HG03097 (cell line): ENCODE measurements at regions not wholly inside any gene's neighbourhood (a gene's known extent, or its start where the extent isn't known, plus 50 kb on each side); places are given as distances from the start of the nearest gene placed in this dataset.

Experiments
- ATAC-seq: cut with Tn5 transposase; IDR thresholded peaks from one replicate; pipeline ENCODE4 v1.9.1; 2021; ENCODE audit not compliant: unreplicated experiment, low FRiP score

- no peak for ATAC-seq
These were observed 504.9 kb downstream of the NR2F1-AS1 start for GRCh38 chr5:93076096-93076495.

GRCh38 chr5:93073547-93073946, 507.5 kb downstream of the NR2F1-AS1 start:
- no peak for ATAC-seq

GRCh38 chr5:93072831-93073459, 508.1 kb downstream of the NR2F1-AS1 start:
- ATAC-seq = no peak

DNA sequence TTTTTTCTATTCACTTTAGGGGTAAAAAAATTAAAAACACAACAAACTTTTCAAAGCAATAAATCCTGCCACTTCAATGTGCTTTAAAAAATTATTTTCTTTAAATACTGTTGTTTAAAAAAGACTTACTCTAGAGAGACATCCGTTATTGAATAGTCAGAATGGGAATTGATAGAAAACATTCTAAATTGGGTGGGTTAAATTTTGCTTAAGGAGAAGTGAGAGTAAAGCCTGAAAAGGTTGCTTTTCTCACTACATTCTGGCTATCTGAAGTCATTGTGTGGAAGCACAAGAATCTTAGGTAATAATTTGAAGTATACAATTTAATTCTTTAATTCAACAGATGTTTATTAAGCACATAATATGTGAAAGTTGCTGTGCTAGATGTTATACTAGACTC, 509.3 kb downstream of the NR2F1-AS1 start:
- ATAC-seq = no peak

DNA sequence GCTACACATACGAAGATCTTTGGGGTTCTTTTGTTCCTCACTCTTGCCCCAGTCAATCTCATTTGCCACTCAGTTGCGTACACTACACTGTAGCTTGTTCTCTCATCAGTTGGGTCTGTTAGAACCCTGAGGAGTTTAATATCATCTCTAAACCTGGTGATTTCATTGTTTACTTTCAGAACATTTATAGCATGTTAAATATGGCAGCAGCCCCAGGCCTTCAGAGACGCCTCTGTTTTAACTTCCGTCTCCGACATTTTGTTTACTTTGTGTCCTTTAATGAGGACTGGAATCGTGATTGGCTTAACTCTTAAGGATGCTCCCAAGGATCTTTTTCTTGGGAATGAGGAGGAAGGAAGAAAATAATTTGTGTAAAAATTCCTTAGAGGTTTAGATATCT, 510.1 kb downstream of the NR2F1-AS1 start:
- no peak for ATAC-seq

DNA sequence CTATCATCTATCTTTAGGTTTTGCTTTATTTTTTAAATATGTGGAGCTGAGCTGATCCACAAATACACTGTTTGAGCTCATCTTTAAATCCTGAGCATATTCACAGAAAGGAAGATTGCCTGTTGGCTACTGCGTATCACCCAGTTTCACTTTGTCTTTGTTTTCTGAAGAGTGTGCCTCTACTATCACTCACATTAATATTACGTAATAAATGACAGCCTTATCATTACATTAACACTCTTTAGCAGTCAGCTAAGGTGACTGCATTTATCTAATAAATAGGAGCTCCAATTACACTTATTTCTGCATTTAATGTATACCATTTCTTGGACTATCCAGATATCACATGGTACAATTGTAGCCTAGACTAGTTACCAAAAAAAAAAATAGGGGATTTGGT, 511.7 kb downstream of the NR2F1-AS1 start:
- ATAC-seq = no peak

DNA sequence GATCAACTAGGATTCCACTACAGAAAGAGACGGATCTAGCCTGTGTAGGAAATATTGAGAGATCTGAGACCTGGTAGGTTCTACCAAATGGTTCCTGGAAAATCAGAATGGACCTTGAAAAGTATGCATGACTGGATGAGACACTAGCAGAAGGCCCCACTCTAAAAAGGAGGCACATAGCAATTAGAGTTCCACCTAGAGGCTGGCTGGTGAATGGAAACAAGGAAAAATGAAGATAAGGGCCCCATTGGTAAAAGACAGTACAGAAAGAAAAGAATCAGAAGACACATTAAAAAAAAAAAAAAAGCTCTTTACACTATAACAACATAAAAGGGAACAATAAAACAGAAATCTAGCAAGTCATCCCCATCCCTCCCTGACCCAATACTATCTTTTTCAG, 518.5 kb downstream of the NR2F1-AS1 start:
- ATAC-seq = no peak

DNA sequence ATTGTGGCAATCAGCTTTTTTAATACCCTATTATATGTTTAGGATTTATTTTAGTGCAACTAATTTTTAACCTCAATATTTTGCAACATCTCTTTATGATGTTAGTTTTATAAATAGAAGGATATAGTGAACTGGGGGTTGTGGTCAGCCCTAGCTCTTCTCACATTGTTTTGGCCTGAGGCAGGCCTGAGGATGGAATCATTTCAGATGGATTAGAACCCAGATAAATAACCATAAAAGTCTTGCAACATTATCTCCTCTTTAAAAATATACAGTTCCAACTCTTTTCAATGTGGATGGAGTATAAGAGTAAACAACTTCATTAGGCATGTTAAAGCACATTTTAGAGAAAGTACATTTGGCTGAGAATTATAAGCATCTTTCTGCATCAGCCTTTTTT, 522.7 kb downstream of the NR2F1-AS1 start:
- no peak for ATAC-seq

DNA sequence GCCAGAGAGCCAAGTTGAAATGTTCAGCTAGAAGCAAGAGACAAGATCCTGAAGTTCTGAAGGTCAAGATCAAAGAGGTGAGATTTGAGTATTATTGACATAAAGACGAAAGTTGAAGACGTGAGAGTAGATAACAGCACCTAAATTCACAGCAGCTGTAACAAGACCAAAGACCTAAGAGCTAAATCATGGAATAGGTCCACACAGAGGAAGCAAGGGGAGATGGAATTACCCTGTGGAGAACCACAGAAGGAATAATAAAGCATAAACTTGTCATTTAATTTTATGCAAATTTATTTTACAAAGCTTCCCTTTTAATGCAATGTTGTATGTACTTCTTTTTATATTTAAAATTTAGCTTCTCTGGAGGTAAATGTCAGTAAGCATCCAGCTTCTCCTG, 523.7 kb downstream of the NR2F1-AS1 start:
- no peak for ATAC-seq

DNA sequence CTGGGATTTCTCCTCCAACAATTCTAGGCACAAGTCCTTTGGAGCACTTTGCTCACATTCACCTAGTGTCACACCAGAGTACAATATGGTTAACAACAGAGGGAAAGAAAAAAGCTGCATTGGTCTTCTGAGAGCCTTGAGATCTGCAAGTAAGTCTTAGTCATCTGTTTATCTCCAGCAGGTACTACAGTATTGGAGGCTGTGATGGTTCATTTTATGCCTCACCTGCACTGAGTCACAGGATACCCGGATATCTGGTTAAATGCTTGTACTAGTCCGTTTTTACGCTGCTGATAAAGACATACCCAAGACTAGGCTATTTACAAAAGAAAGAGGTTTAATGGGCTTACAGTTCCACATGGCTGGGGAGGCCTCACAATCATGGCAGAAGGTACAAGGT, 525.0 kb downstream of the NR2F1-AS1 start:
- no peak for ATAC-seq

- ATAC-seq = no peak
These were observed 525.5 kb downstream of the NR2F1-AS1 start for GRCh38 chr5:93055561-93055960.

DNA sequence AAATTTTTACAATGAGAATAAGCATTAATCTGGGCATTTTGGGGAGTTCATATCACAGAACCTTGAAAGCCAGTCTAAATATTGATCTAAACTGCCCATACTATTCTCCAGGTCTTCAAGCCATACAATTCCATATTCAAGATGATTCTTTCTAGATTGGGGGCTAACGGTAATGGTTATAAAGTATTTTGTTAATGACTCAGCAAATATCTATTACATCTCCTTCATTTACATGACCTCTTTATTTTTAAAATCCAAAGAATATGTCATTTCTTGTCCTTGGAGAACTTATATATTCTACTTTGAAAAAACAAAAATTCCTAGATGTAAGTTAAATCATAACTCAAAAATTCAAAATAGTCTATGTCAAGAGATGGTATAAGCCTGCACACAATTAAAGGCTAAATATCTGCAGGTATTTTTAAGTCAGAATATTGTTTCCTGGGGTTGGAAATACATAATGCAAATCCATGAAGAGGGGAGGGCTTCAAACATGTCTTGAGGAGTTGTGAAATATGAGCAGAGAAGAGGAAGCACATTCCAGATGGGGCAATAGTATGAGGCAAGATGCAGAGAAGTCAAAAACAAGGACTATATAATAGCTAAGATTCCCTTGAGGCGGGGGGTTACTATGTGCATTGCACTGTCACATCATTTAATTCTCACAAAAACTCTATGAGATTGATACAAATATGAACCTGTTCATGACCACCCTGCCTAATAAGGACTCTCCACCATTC, 526.4 kb downstream of the NR2F1-AS1 start:
- ATAC-seq = no peak

GRCh38 chr5:93053825-93054224, 527.2 kb downstream of the NR2F1-AS1 start:
- ATAC-seq = no peak

- no peak for ATAC-seq
These were observed 532.2 kb downstream of the NR2F1-AS1 start for GRCh38 chr5:93048858-93049257.

- no peak for ATAC-seq
These were observed 536.0 kb downstream of the NR2F1-AS1 start for GRCh38 chr5:93044859-93045666.

DNA sequence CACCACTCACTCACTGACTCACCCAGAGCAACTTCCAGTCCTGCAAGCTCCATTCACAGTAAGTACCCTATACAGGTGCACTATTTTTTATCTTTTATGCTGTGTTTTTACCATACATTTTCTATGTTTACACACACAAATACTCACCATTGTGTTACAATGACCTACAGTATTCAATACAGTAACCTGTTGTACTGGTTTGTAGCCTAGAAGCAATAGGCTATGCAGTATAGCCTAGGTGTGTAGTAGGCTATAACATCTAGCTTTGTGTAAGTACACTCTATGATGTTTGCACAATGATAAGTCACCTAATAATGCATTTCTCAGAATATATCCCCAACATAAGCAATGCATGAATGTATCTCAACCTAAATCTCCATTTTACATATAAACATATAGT, 541.1 kb downstream of the NR2F1-AS1 start:
- no peak for ATAC-seq

DNA sequence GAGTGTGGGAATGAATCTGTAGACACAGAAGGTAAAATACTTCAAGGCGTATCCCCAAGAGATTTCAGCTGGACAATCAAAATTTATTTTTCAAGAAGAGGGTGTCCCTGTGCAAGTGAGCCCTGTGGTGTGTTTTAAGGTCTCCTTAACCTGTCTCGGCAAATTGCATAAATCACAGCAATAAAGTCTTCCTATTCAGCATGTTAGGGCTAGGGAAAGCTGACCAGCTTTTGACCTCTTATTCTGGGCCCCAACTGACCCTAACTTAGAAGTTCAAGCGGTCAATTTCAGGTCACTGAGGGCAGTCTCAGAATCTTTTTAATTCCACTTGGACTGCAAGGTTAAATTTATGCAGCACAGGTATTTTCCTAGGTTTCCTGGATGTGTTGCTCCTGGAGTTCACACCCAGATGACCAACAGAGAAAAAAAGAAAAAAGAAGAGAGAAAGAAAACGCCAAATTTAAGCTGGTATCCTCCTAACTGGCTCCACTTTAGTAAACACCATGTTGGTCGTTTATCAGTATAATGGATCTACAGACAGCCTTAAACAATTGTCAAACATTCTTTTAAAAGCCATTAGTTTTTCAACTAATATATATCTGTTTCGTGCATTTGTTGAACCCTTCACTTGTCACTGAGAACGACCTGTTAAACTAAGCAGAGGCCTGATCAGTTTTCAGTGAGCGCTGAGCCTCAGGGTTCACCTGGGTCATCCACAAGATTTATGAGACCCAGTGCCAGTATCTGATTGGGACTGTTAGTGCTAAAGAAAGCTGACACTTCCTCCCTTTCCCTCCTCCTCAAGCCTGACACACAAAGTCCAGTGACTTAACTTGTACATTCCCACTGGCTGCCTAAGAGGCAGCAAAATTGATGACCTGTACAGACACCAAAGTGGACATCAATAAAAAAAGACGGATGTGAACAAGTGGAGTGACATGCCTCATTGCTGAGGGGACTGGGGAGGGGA, 546.1 kb downstream of the NR2F1-AS1 start:
- no peak for ATAC-seq

- no peak for ATAC-seq
These were observed 558.1 kb downstream of the NR2F1-AS1 start for GRCh38 chr5:93022796-93023447.

DNA sequence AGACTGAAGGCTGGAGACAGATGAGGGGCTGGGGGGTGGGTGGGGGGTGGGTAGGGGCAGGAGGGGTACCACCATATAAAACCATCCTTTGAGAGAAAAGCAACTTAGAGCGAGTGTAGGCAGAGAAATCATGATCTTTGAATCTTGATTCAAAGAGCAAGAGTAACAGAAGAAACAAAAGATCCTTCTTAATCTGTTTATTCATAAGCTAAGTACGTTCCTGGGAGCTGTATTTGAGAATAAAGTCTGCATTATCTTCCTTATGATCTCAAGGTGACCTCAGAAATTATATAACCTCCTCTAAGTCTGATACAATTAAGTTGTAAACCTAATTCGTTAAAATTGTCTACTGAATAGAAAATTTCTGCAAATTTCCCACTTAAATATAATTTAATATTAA, 558.8 kb downstream of the NR2F1-AS1 start:
- no peak for ATAC-seq

- no peak for ATAC-seq
These were observed 561.1 kb downstream of the NR2F1-AS1 start for GRCh38 chr5:93019896-93020295.
